ENCODE measurements at regions not wholly inside any gene's neighbourhood (a gene's known extent, or its start where the extent isn't known, plus 50 kb on each side); places are given as distances from the start of the nearest gene placed in this dataset.

DNA sequence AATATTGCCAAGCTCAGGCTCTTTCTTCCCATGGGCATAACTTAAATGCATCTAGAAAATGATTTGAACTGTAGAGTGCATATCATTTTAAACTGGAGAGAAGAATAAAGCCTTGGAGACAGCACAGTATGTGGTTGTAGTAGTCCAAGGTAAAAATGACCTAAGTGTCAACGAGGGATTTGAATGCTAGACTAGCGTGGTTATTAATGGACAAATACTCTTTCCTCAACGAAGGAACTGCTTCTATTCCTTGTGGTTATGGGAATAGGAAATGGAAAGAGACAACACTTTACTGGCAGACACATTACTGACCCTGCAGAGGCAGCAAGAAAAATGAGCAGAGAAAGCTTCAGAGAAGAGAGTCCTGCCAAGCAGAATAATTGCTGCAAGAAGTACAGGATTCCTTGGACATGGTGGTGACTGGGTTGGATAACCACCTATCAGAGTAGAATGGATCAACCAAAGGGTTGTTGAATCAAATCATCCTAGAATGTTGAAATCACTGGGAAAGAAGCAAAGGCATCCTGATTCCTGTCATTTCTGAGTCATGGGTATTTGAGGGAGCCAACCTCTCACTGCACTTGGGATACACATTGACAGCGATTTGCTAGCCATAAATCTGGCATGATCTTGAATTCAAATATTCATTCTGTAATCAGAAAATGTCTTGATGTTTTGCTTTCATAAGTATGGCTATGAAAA lies 258.1 kb upstream of the EPHA7 start:
- Histone ChIP-seq H3K36me3 (no peaks in the 10 kb centered on the region), H3K9me3 (no peaks in the 10 kb centered on the region), H3K27me3 (replicated peaks in 1 of 7) (no peaks in the 10 kb centered on the region), H3K27ac (no peak overlapping the region), H3K4me1 (no peaks in the 10 kb centered on the region), H3K4me3 (no peak overlapping the region)
- intact Hi-C loops (cut with DNase I; ENCODE audit: low total_unique reads) = no loop called here
- TF ChIP-seq POLR2AphosphoS5 (IDR thresholded peaks at IDR 0.05) (no peak), CTCF (IDR thresholded peaks at IDR 0.05 in 8 of 11, conservative IDR thresholded peaks at IDR 0.05 in 3 of 11) (no peak), POLR2A (IDR thresholded peaks at IDR 0.05) (no peak)
- 45 to 56% (median 49%) methylated on average over 4 of the region's 4 CpGs for WGBS, 5 donors
- DNase-seq = no peak

- no peaks in the 10 kb centered on the region for H3K9me3 ChIP-seq
- no peak for DNase-seq
- intact Hi-C loops (cut with DNase I; ENCODE audit: low total_unique reads) = no loop called here
- H3K36me3 ChIP-seq = no peaks in the 10 kb centered on the region
- H3K4me1 ChIP-seq = no peaks in the 10 kb centered on the region
- TF ChIP-seq CTCF (IDR thresholded peaks at IDR 0.05 in 8 of 11, conservative IDR thresholded peaks at IDR 0.05 in 3 of 11) (no peak), POLR2A (IDR thresholded peaks at IDR 0.05) (no peak)
- WGBS, 5 donors = 69 to 86% (median 78%) methylated on average over 1 of the region's 1 CpG
- no peak overlapping the region for H3K4me3 ChIP-seq
- no peak overlapping the region for H3K27ac ChIP-seq
- no peaks in the 10 kb centered on the region for H3K27me3 ChIP-seq (replicated peaks in 1 of 7)
Observed at GRCh38 chr6:93676581-93676980, 257.2 kb upstream of the EPHA7 start.

DNA sequence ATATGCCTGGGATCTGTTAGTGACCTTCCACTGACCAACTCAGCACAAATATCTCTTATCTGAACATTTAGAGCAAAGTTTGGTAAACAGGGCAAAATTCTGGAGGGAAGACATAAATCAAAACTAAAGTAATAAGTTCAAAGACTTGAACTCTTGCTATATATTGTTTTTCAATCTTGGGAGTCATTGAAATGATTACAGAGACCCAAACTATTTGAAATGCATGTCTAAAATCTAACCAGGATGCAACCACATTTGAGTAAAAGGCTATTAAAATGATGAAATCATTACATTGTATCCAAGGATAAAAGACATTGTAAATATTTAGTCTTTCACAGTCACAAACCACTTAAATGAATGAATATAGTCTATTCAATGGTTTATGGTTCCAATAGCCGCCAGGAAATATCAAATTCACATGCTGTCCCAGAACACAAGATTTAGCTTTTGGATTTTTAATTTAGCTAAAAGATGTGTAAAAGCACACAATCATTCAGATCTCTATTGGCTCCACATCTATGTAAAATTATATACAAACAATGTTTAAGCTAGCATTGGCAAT lies 256.6 kb upstream of the EPHA7 start:
- Histone ChIP-seq H3K4me3 (no peak overlapping the region), H3K4me1 (no peaks in the 10 kb centered on the region), H3K36me3 (no peaks in the 10 kb centered on the region), H3K27ac (no peak overlapping the region), H3K9me3 (no peaks in the 10 kb centered on the region), H3K27me3 (replicated peaks in 1 of 7) (no peaks in the 10 kb centered on the region)
- TF ChIP-seq POLR2AphosphoS5 (IDR thresholded peaks at IDR 0.05) (no peak), CTCF (IDR thresholded peaks at IDR 0.05 in 8 of 11, conservative IDR thresholded peaks at IDR 0.05 in 3 of 11) (no peak), POLR2A (IDR thresholded peaks at IDR 0.05) (no peak)
- DNase-seq = no peak
- intact Hi-C loops (cut with DNase I; ENCODE audit: low total_unique reads) = no loop called here
- WGBS, 5 donors = 76 to 94% (median 85%) methylated on average over 1 of the region's 1 CpG

GRCh38 chr6:93663111-93663510 lies 243.8 kb upstream of the EPHA7 start:
- H3K4me3 ChIP-seq = no peak overlapping the region
- 30 to 48% (median 38%) methylated on average over 1 of the region's 1 CpG for WGBS, 5 donors
- no peak for DNase-seq
- H3K4me1 ChIP-seq = no peaks in the 10 kb centered on the region
- TF ChIP-seq POLR2A (IDR thresholded peaks at IDR 0.05) (no peak), CTCF (IDR thresholded peaks at IDR 0.05 in 8 of 11, conservative IDR thresholded peaks at IDR 0.05 in 3 of 11) (no peak), POLR2AphosphoS5 (IDR thresholded peaks at IDR 0.05) (no peak)
- peaks cover 0 to 8% (median 0%) of the 10 kb centered on the region in 8 donors for H3K9me3 ChIP-seq
- intact Hi-C loops (cut with DNase I; ENCODE audit: low total_unique reads) = no loop called here
- no peak overlapping the region for H3K27ac ChIP-seq
- no peaks in the 10 kb centered on the region for H3K36me3 ChIP-seq
- no peaks in the 10 kb centered on the region for H3K27me3 ChIP-seq (replicated peaks in 1 of 7)
